WTC11 (cell line): ENCODE measurements at regions not wholly inside any gene's neighbourhood (a gene's known extent, or its start where the extent isn't known, plus 50 kb on each side); places are given as distances from the start of the nearest gene placed in this dataset.

Experiments used
- ATAC-seq: fragments of 200-7000 bp; cut with Tn5 transposase; 2 replicates; pipeline ENCODE4 v1.10.0; 2021; ENCODE audit warnings: mild to moderate bottlenecking, moderate library complexity
- CTCF ChIA-PET: fragments of 300-600 bp; sonication (Branson Sonifier 250); formaldehyde crosslinking; loops from one replicate; lab custom pipeline; 2021; ENCODE audit warnings: antibody characterized with exemption; lab: Charles Lee
- POLR2A ChIA-PET: fragments of 350-600 bp; sonication (Branson Sonifier 250); formaldehyde crosslinking; loops from one replicate; lab custom pipeline; 2021; ENCODE audit warnings: antibody characterized with exemption; lab: Charles Lee
- DNase-seq: peaks from one replicate; pipeline ENCODE4 v3.0.0; 2021; ENCODE audit warnings: low spot score
- H3K27ac Mint-ChIP-seq: 2 replicates; pipeline ENCODE4 v1.8.0; 2021; ENCODE audit warnings: mixed read lengths
- H3K27me3 Mint-ChIP-seq: 2 replicates; pipeline ENCODE4 v1.8.0; 2021; ENCODE audit warnings: low read depth, mild to moderate bottlenecking, moderate library complexity, mixed read lengths
- H3K36me3 Mint-ChIP-seq: 2 replicates; pipeline ENCODE4 v1.8.0; 2021; ENCODE audit warnings: mixed read lengths
- H3K4me1 Mint-ChIP-seq: 2 replicates; pipeline ENCODE4 v1.8.0; 2022; ENCODE audit warnings: mixed read lengths
- H3K4me3 Mint-ChIP-seq: 2 replicates; pipeline ENCODE4 v1.8.0; 2021; ENCODE audit warnings: mild to moderate bottlenecking, moderate library complexity, mixed read lengths
- H3K9me3 Mint-ChIP-seq: 2 replicates; pipeline ENCODE4 v1.8.0; 2021; ENCODE audit warnings: mixed read lengths
- CREB1 ChIP-seq: sonication (generic); formaldehyde crosslinking; IDR thresholded peaks from 2 replicates; pipeline ENCODE4 v1.8.0; 2023; ENCODE audit warnings: mild to moderate bottlenecking, missing genetic modification reagents
- ETV6 ChIP-seq: sonication (generic); formaldehyde crosslinking; IDR thresholded peaks from 2 replicates; pipeline ENCODE4 v1.8.1; 2022; ENCODE audit warnings: mild to moderate bottlenecking, missing genetic modification reagents
- FOXK1 ChIP-seq: sonication (generic); formaldehyde crosslinking; IDR thresholded peaks from 2 replicates; pipeline ENCODE4 v1.8.0; 2022; ENCODE audit warnings: mild to moderate bottlenecking, moderate library complexity, missing genetic modification reagents
- GTF2I ChIP-seq: fragments of 250-450 bp; sonication (Bioruptor Pico); conservative IDR thresholded peaks from 2 replicates; pipeline ENCODE4 v1.4.0; 2021; ENCODE audit warnings: mild to moderate bottlenecking
- NR2C2 ChIP-seq: sonication (generic); formaldehyde crosslinking; IDR thresholded peaks from 2 replicates; pipeline ENCODE4 v1.8.0; 2022; ENCODE audit warnings: mild to moderate bottlenecking, missing genetic modification reagents
- PREB ChIP-seq: sonication (generic); formaldehyde crosslinking; IDR thresholded peaks from 2 replicates; pipeline ENCODE4 v1.8.1; 2022; ENCODE audit warnings: mild to moderate bottlenecking, missing genetic modification reagents, moderate library complexity, borderline replicate concordance
- RORB ChIP-seq: fragments of 250-450 bp; sonication (Bioruptor Pico); IDR thresholded peaks from 2 replicates; pipeline ENCODE4 v1.9.0; 2021; ENCODE audit warnings: mild to moderate bottlenecking
- SP1 ChIP-seq: sonication (generic); formaldehyde crosslinking; conservative IDR thresholded peaks from 2 replicates; pipeline ENCODE4 v1.8.1; 2022; ENCODE audit warnings: missing genetic modification reagents
- TEAD1 ChIP-seq: sonication (generic); formaldehyde crosslinking; IDR thresholded peaks from 2 replicates; pipeline ENCODE4 v1.8.0; 2022; ENCODE audit warnings: mild to moderate bottlenecking, missing genetic modification reagents
- ZBTB21 ChIP-seq: sonication (generic); formaldehyde crosslinking; IDR thresholded peaks from 2 replicates; pipeline ENCODE4 v1.8.1; 2023; ENCODE audit warnings: mild to moderate bottlenecking, missing genetic modification reagents, borderline replicate concordance
- ZNF121 ChIP-seq: sonication (generic); formaldehyde crosslinking; IDR thresholded peaks from 2 replicates; pipeline ENCODE4 v1.8.0; 2023; ENCODE audit warnings: missing genetic modification reagents
- ZNF317 ChIP-seq: sonication (generic); formaldehyde crosslinking; IDR thresholded peaks from 2 replicates; pipeline ENCODE4 v1.8.1; 2023; ENCODE audit warnings: low read depth, mild to moderate bottlenecking, moderate library complexity, missing genetic modification reagents, borderline replicate concordance
- ZNF425 ChIP-seq: fragments of 250-450 bp; sonication (Bioruptor Pico); conservative IDR thresholded peaks from 2 replicates; pipeline ENCODE4 v1.9.0; 2021; ENCODE audit warnings: mild to moderate bottlenecking
- ZNF671 ChIP-seq: fragments of 250-450 bp; sonication (Bioruptor Pico); IDR thresholded peaks from 2 replicates; pipeline ENCODE4 v1.8.0; 2021; ENCODE audit warnings: mild to moderate bottlenecking
- TF ChIP-seq, protein P1 (sequence below): fragments of 200-600 bp; IDR thresholded peaks from 2 replicates; pipeline ENCODE4 v1.8.0; 2022; ENCODE audit warnings: antibody characterized with exemption
- TF ChIP-seq, protein P2 (sequence below): sonication (generic); formaldehyde crosslinking; IDR thresholded peaks from 2 replicates; pipeline ENCODE4 v1.8.1; 2023; ENCODE audit warnings: mild to moderate bottlenecking, missing genetic modification reagents, moderate library complexity
- TF ChIP-seq, protein P3 (sequence below): sonication (generic); formaldehyde crosslinking; IDR thresholded peaks from 2 replicates; pipeline ENCODE4 v1.8.0; 2023; ENCODE audit warnings: mild to moderate bottlenecking, missing genetic modification reagents
- TF ChIP-seq, protein P4 (sequence below): sonication (generic); formaldehyde crosslinking; IDR thresholded peaks from 2 replicates; pipeline ENCODE4 v1.8.1; 2022; ENCODE audit warnings: missing genetic modification reagents, borderline replicate concordance
- TF ChIP-seq, protein P5 (sequence below): sonication (generic); formaldehyde crosslinking; IDR thresholded peaks from 2 replicates; pipeline ENCODE4 v1.8.1; 2023; ENCODE audit warnings: mild to moderate bottlenecking, missing genetic modification reagents, moderate library complexity

DNA sequence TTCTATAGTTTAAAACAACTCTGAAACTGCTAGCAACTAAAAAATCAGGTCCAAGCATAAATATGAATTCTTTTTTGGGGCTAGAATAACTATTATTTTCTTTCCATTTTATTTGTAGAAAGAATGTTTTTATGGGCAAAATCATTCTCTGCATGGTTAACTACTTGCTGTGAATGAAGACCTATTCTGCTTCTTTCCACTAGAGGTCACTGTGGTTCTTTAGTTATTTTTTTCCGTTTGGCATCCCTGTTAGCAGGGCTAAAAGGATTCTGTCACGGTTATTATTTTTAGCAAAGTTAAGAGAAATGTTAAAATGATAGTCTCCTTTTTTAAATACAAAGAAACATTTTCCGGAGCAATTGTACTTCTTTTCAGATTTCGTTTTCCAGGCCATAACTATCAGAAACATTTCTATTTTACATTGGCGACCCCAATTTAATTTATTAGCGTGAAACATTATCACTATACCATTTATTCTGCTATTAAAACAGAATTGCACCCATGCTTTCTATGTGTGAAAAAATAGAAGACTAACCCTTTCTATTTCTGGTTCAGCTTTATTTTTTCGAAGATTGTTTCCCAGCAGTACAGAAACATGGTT, 404.8 kb downstream of the ATP23 start:
- H3K36me3 Mint-ChIP-seq = no peaks in the 10 kb centered on the region
- H3K27ac Mint-ChIP-seq = no peak overlapping the region
- ATAC-seq (no peak), DNase-seq (no peak)
- 0 out of 2 replicates have a peak, but pooled peaks cover 4% of the 10 kb centered on the region for H3K9me3 Mint-ChIP-seq
- ChIA-PET CTCF (interaction anchor here (1.0 to 1.5 kb wide), 2 partner anchors 97 to 363 kb away, joined by 3 to 7 read pairs; no protein-coding TSS in a partner anchor), POLR2A (no interaction called here)
- TF ChIP-seq PREB (CRISPR knock-in tag) = no peak
- TF ChIP-seq, protein P1, sequence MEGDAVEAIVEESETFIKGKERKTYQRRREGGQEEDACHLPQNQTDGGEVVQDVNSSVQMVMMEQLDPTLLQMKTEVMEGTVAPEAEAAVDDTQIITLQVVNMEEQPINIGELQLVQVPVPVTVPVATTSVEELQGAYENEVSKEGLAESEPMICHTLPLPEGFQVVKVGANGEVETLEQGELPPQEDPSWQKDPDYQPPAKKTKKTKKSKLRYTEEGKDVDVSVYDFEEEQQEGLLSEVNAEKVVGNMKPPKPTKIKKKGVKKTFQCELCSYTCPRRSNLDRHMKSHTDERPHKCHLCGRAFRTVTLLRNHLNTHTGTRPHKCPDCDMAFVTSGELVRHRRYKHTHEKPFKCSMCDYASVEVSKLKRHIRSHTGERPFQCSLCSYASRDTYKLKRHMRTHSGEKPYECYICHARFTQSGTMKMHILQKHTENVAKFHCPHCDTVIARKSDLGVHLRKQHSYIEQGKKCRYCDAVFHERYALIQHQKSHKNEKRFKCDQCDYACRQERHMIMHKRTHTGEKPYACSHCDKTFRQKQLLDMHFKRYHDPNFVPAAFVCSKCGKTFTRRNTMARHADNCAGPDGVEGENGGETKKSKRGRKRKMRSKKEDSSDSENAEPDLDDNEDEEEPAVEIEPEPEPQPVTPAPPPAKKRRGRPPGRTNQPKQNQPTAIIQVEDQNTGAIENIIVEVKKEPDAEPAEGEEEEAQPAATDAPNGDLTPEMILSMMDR = peak; percentile 65
- H3K27me3 Mint-ChIP-seq = no peaks in the 10 kb centered on the region; the same call in 1 of the 2 replicates
- H3K4me3 Mint-ChIP-seq = no peak overlapping the region
- peaks cover 5% of the 10 kb centered on the region; the same call in 1 of the 2 replicates for H3K4me1 Mint-ChIP-seq

DNA sequence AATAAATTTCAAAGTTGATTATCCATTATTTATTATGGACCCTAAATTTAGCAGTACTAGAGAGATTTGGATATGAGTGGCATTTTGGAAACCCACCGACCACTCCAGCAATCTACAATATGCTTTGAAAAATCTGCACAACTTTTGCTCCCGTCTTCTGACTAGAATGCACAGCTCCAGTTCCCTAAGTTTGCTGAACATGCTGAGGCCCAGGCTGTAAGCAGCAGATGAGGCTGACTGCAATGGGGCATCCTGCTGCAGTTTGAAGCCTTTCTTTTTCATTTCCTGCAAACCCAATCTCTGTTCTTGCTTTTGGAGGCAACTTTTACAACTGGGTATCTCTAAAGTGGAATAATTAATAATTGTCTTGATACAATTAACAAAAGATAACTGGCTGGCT, 405.8 kb downstream of the ATP23 start:
- Mint-ChIP-seq H3K27ac (no peak overlapping the region; the same call in 1 of the 2 replicates), H3K27me3 (no peaks in the 10 kb centered on the region; the same call in 1 of the 2 replicates), H3K9me3 (0 out of 2 replicates have a peak, but pooled peaks cover 4% of the 10 kb centered on the region), H3K4me3 (no peak overlapping the region), H3K4me1 (no peaks in the 10 kb centered on the region; the same call in 1 of the 2 replicates), H3K36me3 (no peaks in the 10 kb centered on the region)
- ATAC-seq = no peak
- POLR2A ChIA-PET = no interaction called here
- CTCF ChIA-PET = interaction anchor here (0.7 to 1.5 kb wide), 3 partner anchors 96 to 364 kb away, joined by 3 to 7 read pairs (median 3); no protein-coding TSS in a partner anchor
- DNase-seq = no peak
- no peak for TF ChIP-seq ZBTB21
- no peak for TF ChIP-seq ZNF671 (CRISPR knock-in tag)
- no peak for TF ChIP-seq FOXK1 (CRISPR knock-in tag)
- no peak for TF ChIP-seq GTF2I
- no peak for TF ChIP-seq PREB (CRISPR knock-in tag)
- no peak for TF ChIP-seq CREB1 (CRISPR knock-in tag)
- no peak for TF ChIP-seq ZNF121
- no peak for TF ChIP-seq NR2C2
- TF ChIP-seq, protein P2, sequence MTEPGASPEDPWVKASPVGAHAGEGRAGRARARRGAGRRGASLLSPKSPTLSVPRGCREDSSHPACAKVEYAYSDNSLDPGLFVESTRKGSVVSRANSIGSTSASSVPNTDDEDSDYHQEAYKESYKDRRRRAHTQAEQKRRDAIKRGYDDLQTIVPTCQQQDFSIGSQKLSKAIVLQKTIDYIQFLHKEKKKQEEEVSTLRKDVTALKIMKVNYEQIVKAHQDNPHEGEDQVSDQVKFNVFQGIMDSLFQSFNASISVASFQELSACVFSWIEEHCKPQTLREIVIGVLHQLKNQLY (CRISPR knock-in tag) = no peak
- TF ChIP-seq ZNF317 (CRISPR knock-in tag) = no peak
- no peak for TF ChIP-seq RORB (CRISPR knock-in tag)
- TF ChIP-seq, protein P3, sequence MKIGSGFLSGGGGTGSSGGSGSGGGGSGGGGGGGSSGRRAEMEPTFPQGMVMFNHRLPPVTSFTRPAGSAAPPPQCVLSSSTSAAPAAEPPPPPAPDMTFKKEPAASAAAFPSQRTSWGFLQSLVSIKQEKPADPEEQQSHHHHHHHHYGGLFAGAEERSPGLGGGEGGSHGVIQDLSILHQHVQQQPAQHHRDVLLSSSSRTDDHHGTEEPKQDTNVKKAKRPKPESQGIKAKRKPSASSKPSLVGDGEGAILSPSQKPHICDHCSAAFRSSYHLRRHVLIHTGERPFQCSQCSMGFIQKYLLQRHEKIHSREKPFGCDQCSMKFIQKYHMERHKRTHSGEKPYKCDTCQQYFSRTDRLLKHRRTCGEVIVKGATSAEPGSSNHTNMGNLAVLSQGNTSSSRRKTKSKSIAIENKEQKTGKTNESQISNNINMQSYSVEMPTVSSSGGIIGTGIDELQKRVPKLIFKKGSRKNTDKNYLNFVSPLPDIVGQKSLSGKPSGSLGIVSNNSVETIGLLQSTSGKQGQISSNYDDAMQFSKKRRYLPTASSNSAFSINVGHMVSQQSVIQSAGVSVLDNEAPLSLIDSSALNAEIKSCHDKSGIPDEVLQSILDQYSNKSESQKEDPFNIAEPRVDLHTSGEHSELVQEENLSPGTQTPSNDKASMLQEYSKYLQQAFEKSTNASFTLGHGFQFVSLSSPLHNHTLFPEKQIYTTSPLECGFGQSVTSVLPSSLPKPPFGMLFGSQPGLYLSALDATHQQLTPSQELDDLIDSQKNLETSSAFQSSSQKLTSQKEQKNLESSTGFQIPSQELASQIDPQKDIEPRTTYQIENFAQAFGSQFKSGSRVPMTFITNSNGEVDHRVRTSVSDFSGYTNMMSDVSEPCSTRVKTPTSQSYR (CRISPR knock-in tag) = no peak
- TF ChIP-seq SP1 (CRISPR knock-in tag) = no peak
- TF ChIP-seq TEAD1 = no peak
- TF ChIP-seq, protein P4, sequence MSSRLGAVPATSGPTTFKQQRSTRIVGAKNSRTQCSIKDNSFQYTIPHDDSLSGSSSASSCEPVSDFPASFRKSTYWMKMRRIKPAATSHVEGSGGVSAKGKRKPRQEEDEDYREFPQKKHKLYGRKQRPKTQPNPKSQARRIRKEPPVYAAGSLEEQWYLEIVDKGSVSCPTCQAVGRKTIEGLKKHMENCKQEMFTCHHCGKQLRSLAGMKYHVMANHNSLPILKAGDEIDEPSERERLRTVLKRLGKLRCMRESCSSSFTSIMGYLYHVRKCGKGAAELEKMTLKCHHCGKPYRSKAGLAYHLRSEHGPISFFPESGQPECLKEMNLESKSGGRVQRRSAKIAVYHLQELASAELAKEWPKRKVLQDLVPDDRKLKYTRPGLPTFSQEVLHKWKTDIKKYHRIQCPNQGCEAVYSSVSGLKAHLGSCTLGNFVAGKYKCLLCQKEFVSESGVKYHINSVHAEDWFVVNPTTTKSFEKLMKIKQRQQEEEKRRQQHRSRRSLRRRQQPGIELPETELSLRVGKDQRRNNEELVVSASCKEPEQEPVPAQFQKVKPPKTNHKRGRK (CRISPR knock-in tag) = no peak
- TF ChIP-seq ZNF425 = no peak
- TF ChIP-seq, protein P5, sequence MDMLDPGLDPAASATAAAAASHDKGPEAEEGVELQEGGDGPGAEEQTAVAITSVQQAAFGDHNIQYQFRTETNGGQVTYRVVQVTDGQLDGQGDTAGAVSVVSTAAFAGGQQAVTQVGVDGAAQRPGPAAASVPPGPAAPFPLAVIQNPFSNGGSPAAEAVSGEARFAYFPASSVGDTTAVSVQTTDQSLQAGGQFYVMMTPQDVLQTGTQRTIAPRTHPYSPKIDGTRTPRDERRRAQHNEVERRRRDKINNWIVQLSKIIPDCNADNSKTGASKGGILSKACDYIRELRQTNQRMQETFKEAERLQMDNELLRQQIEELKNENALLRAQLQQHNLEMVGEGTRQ (CRISPR knock-in tag) = no peak
- no peak for TF ChIP-seq ETV6 (CRISPR knock-in tag)
